ENCODE measurements at regions not wholly inside any gene's neighbourhood (a gene's known extent, or its start where the extent isn't known, plus 50 kb on each side); places are given as distances from the start of the nearest gene placed in this dataset.

GRCh38 chr4:104353481-104353880 lies 141.2 kb downstream of the CXXC4 start:
- Histone ChIP-seq H4K20me1 (ENCODE audit: insufficient read depth, low read length) (no peaks in the 10 kb centered on the region), H3K36me3 (ENCODE audit: insufficient read depth, low read length) (no peaks in the 10 kb centered on the region), H3K27ac (ENCODE audit: low read depth, low read length, poor library complexity, severe bottlenecking) (no peak overlapping the region), H3K4me1 (ENCODE audit: insufficient read depth, low read length, poor library complexity, severe bottlenecking) (no peaks in the 10 kb centered on the region), H3K4me3 (ENCODE audit: low read depth, low read length, poor library complexity, severe bottlenecking) (no peak overlapping the region), H3K79me2 (ENCODE audit: insufficient read depth, low read depth, low read length) (no peaks in the 10 kb centered on the region), H3K9me2 (ENCODE audit: insufficient read depth, low read length) (no peaks in the 10 kb centered on the region), H3K9me3 (ENCODE audit: low read length) (no peaks in the 10 kb centered on the region), H2AFZ (ENCODE audit: low read length) (no peak overlapping the region), H3K4me2 (ENCODE audit: low read length) (no peak overlapping the region)
- ChIA-PET CTCF (ENCODE audit: unreplicated experiment) (no interaction called here), POLR2A (no interaction called here)
- TF ChIP-seq CTCF (conservative IDR thresholded peaks at IDR 0.05; ENCODE audit: low read length) = no peak
- no peak for TF ChIP-seq EZH2phosphoT487 (IDR thresholded peaks at IDR 0.05; ENCODE audit: borderline replicate concordance, low read depth, low read length)
- DNase-seq (ENCODE audit: low spot score) = no peak
- BruUV-seq (replicated peaks) = no TSS peak
- intact Hi-C loops (cut with micrococcal nuclease; ENCODE audit: unreplicated experiment) = no loop called here

GRCh38 chr4:104352211-104352610 lies 142.5 kb downstream of the CXXC4 start:
- Histone ChIP-seq H2AFZ (ENCODE audit: low read length) (no peak overlapping the region), H3K4me2 (ENCODE audit: low read length) (no peak overlapping the region), H3K4me3 (ENCODE audit: low read depth, low read length, poor library complexity, severe bottlenecking) (no peak overlapping the region), H3K36me3 (ENCODE audit: insufficient read depth, low read length) (no peaks in the 10 kb centered on the region), H3K4me1 (ENCODE audit: insufficient read depth, low read length, poor library complexity, severe bottlenecking) (no peaks in the 10 kb centered on the region), H4K20me1 (ENCODE audit: insufficient read depth, low read length) (no peaks in the 10 kb centered on the region), H3K27ac (ENCODE audit: low read depth, low read length, poor library complexity, severe bottlenecking) (no peak overlapping the region), H3K9me2 (ENCODE audit: insufficient read depth, low read length) (no peaks in the 10 kb centered on the region), H3K9me3 (ENCODE audit: low read length) (no peaks in the 10 kb centered on the region), H3K79me2 (ENCODE audit: insufficient read depth, low read depth, low read length) (no peaks in the 10 kb centered on the region)
- ChIA-PET POLR2A (no interaction called here), CTCF (ENCODE audit: unreplicated experiment) (no interaction called here)
- intact Hi-C loops (cut with micrococcal nuclease; ENCODE audit: unreplicated experiment) = no loop called here
- BruUV-seq (replicated peaks) = no TSS peak
- TF ChIP-seq EZH2phosphoT487 (IDR thresholded peaks at IDR 0.05; ENCODE audit: borderline replicate concordance, low read depth, low read length) (no peak), CTCF (conservative IDR thresholded peaks at IDR 0.05; ENCODE audit: low read length) (peak; percentile 52)
- peak; percentile 1 for DNase-seq (ENCODE audit: low spot score)

- no peak overlapping the region for H2AFZ ChIP-seq (ENCODE audit: low read length)
- DNase-seq (ENCODE audit: low spot score) = no peak
- TF ChIP-seq EZH2phosphoT487 (IDR thresholded peaks at IDR 0.05; ENCODE audit: borderline replicate concordance, low read depth, low read length) = no peak
- no peak for TF ChIP-seq CTCF (conservative IDR thresholded peaks at IDR 0.05; ENCODE audit: low read length)
- no peak overlapping the region for H3K27ac ChIP-seq (ENCODE audit: low read depth, low read length, poor library complexity, severe bottlenecking)
- H3K4me1 ChIP-seq (ENCODE audit: insufficient read depth, low read length, poor library complexity, severe bottlenecking) = no peaks in the 10 kb centered on the region
- BruUV-seq (replicated peaks) = no TSS peak
- POLR2A ChIA-PET = no interaction called here
- no peaks in the 10 kb centered on the region for H3K79me2 ChIP-seq (ENCODE audit: insufficient read depth, low read depth, low read length)
- H3K9me3 ChIP-seq (ENCODE audit: low read length) = no peaks in the 10 kb centered on the region
- no peaks in the 10 kb centered on the region for H4K20me1 ChIP-seq (ENCODE audit: insufficient read depth, low read length)
- H3K4me2 ChIP-seq (ENCODE audit: low read length) = no peak overlapping the region
- intact Hi-C loops (cut with micrococcal nuclease; ENCODE audit: unreplicated experiment) = no loop called here
- H3K36me3 ChIP-seq (ENCODE audit: insufficient read depth, low read length) = no peaks in the 10 kb centered on the region
- CTCF ChIA-PET (ENCODE audit: unreplicated experiment) = no interaction called here
- H3K9me2 ChIP-seq (ENCODE audit: insufficient read depth, low read length) = no peaks in the 10 kb centered on the region
- H3K4me3 ChIP-seq (ENCODE audit: low read depth, low read length, poor library complexity, severe bottlenecking) = no peak overlapping the region
These were observed 143.0 kb downstream of the CXXC4 start for GRCh38 chr4:104351706-104352105.

Data from OCI-LY7 (cell line).